ENCODE measurements at regions not wholly inside any gene's neighbourhood (a gene's known extent, or its start where the extent isn't known, plus 50 kb on each side); places are given as distances from the start of the nearest gene placed in this dataset.

- peak; percentile 72 for TF ChIP-seq PML (IDR thresholded peaks at IDR 0.05; ENCODE audit: low read length)
- no peak for TF ChIP-seq COPS2 (conservative IDR thresholded peaks at IDR 0.05)
- TF ChIP-seq, protein P1, sequence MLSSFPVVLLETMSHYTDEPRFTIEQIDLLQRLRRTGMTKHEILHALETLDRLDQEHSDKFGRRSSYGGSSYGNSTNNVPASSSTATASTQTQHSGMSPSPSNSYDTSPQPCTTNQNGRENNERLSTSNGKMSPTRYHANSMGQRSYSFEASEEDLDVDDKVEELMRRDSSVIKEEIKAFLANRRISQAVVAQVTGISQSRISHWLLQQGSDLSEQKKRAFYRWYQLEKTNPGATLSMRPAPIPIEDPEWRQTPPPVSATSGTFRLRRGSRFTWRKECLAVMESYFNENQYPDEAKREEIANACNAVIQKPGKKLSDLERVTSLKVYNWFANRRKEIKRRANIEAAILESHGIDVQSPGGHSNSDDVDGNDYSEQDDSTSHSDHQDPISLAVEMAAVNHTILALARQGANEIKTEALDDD (IDR thresholded peaks at IDR 0.05) = peak; percentile 93
- TF ChIP-seq ZNF12 (CRISPR knock-in tag; IDR thresholded peaks at IDR 0.05) = no peak
- no peak for TF ChIP-seq MAZ (CRISPR knock-in tag; conservative IDR thresholded peaks at IDR 0.05 in 1 of 2, IDR thresholded peaks at IDR 0.05 in 1 of 2)
- TF ChIP-seq NR0B1 (IDR thresholded peaks at IDR 0.05; ENCODE audit: partially characterized antibody) = no peak
- no peak for TF ChIP-seq BMI1 (IDR thresholded peaks at IDR 0.05; ENCODE audit: low read length)
- no peak for TF ChIP-seq POLR3G (IDR thresholded peaks at IDR 0.05; ENCODE audit: extremely low read depth, insufficient read length, insufficient replicate concordance)
- no peak for TF ChIP-seq MIER1 (IDR thresholded peaks at IDR 0.05; ENCODE audit: low read depth)
- no peak for TF ChIP-seq HNRNPL (IDR thresholded peaks at IDR 0.05; ENCODE audit: low read depth, low read length)
- TF ChIP-seq E2F1 (CRISPR knock-in tag; IDR thresholded peaks at IDR 0.05) = no peak
- peak; percentile 70 for TF ChIP-seq SMARCE1 (IDR thresholded peaks at IDR 0.05)
- TF ChIP-seq, protein P2, sequence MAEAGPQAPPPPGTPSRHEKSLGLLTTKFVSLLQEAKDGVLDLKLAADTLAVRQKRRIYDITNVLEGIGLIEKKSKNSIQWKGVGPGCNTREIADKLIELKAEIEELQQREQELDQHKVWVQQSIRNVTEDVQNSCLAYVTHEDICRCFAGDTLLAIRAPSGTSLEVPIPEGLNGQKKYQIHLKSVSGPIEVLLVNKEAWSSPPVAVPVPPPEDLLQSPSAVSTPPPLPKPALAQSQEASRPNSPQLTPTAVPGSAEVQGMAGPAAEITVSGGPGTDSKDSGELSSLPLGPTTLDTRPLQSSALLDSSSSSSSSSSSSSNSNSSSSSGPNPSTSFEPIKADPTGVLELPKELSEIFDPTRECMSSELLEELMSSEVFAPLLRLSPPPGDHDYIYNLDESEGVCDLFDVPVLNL (CRISPR knock-in tag; IDR thresholded peaks at IDR 0.05; ENCODE audit: low read depth) = no peak
- TF ChIP-seq ZNF133 (CRISPR knock-in tag; IDR thresholded peaks at IDR 0.05) = no peak
- TF ChIP-seq PTTG1 (tag; IDR thresholded peaks at IDR 0.05; ENCODE audit: low read depth) = no peak
- TF ChIP-seq ILF3 (IDR thresholded peaks at IDR 0.05; ENCODE audit: borderline replicate concordance) = no peak
- TF ChIP-seq PHF21A (IDR thresholded peaks at IDR 0.05; ENCODE audit: borderline replicate concordance, low read depth) = no peak
- TF ChIP-seq NR1H2 (CRISPR knock-in tag; IDR thresholded peaks at IDR 0.05) = no peak
- no peak for TF ChIP-seq DNMT1 (IDR thresholded peaks at IDR 0.05)
- TF ChIP-seq TFAP4 (CRISPR knock-in tag; IDR thresholded peaks at IDR 0.05; ENCODE audit: borderline replicate concordance) = no peak
- no peak for TF ChIP-seq DMBX1 (CRISPR knock-in tag; IDR thresholded peaks at IDR 0.05; ENCODE audit: borderline replicate concordance)
- TF ChIP-seq RFX1 (IDR thresholded peaks at IDR 0.05) = no peak
- TF ChIP-seq HNRNPUL1 (IDR thresholded peaks at IDR 0.05; ENCODE audit: low read length) = no peak
- no peak for TF ChIP-seq RFX5 (IDR thresholded peaks at IDR 0.05; ENCODE audit: low read depth, low read length)
- no peak for TF ChIP-seq SNIP1 (IDR thresholded peaks at IDR 0.05; ENCODE audit: low read depth)
- no peak for TF ChIP-seq SRSF3 (IDR thresholded peaks at IDR 0.05; ENCODE audit: insufficient read depth, low read length)
- no peak for TF ChIP-seq ADNP (tag; IDR thresholded peaks at IDR 0.05)
Measured at GRCh38 chr15:96422125-96422524, 91.6 kb downstream of the NR2F2 start (continued).

Data from K562 (cell line).